PC-9 (cell line): ENCODE measurements at regions not wholly inside any gene's neighbourhood (a gene's known extent, or its start where the extent isn't known, plus 50 kb on each side); places are given as distances from the start of the nearest gene placed in this dataset.

Source experiments
- BruUV-seq: library from RNA; stranded (reverse); fragments of 400-500 nt; replicated peaks from 2 replicates; lab custom pipeline; 2021; lab: Mats Ljungman, UMichigan
- CTCF ChIA-PET: fragments of 300-600 bp; sonication (Branson Sonifier 250); formaldehyde crosslinking; loops from one replicate; lab custom pipeline; 2022; ENCODE audit warnings: antibody characterized with exemption; lab: Charles Lee
- POLR2A ChIA-PET: fragments of 300-600 bp; sonication (Branson Sonifier 250); formaldehyde crosslinking; loops from one replicate; lab custom pipeline; 2022; ENCODE audit warnings: antibody characterized with exemption; ENCODE audit not compliant: unreplicated experiment; lab: Charles Lee
- DNase-seq, 2 experiments: peaks; one replicate each; pipeline versions ENCODE4 v3.0.0 to v3.0.0-alpha.2; 2015 to 2022; ENCODE audit warnings: mixed read lengths in 1 of 2
- H2AFZ ChIP-seq: fragments of 200-600 bp; sonication (generic); 2 replicates; pipeline ENCODE4 v1.8.1; 2017; ENCODE audit warnings: antibody characterized with exemption
- H3F3A ChIP-seq: fragments of 200-600 bp; sonication (generic); 2 replicates; pipeline ENCODE4 v1.8.1; 2017; ENCODE audit warnings: antibody characterized with exemption, mild to moderate bottlenecking, low read depth; ENCODE audit not compliant: insufficient read depth
- H3K27ac ChIP-seq: fragments of 200-600 bp; sonication (generic); 2 replicates; pipeline ENCODE4 v1.6.1; 2016; ENCODE audit warnings: mixed run types
- H3K27me3 ChIP-seq: fragments of 200-600 bp; sonication (generic); 2 replicates; pipeline ENCODE4 v1.6.1; 2016; ENCODE audit warnings: low read depth, mixed run types; ENCODE audit not compliant: insufficient read depth
- H3K36me3 ChIP-seq: fragments of 200-600 bp; sonication (generic); 2 replicates; pipeline ENCODE4 v1.6.1; 2016; ENCODE audit warnings: low read depth, mixed run types
- H3K4me1 ChIP-seq: fragments of 200-600 bp; sonication (generic); replicated peaks from 2 replicates; pipeline ENCODE4 v1.6.1; 2016; ENCODE audit warnings: mixed run types; ENCODE audit not compliant: insufficient read depth
- H3K4me2 ChIP-seq: fragments of 200-600 bp; sonication (generic); 2 replicates; pipeline ENCODE4 v1.6.1; 2017; ENCODE audit warnings: mixed run types
- H3K4me3 ChIP-seq: fragments of 200-600 bp; sonication (generic); 2 replicates; pipeline ENCODE4 v1.6.1; 2016; ENCODE audit warnings: mixed run types
- H3K79me2 ChIP-seq: fragments of 200-600 bp; sonication (generic); 2 replicates; pipeline ENCODE4 v1.6.1; 2017; ENCODE audit warnings: low read depth, mixed run types
- H3K9me2 ChIP-seq: fragments of 200-600 bp; sonication (generic); 2 replicates; pipeline ENCODE4 v1.8.1; 2017; ENCODE audit warnings: mild to moderate bottlenecking; ENCODE audit not compliant: insufficient read depth
- H3K9me3 ChIP-seq: fragments of 200-600 bp; sonication (generic); 2 replicates; pipeline ENCODE4 v1.8.1; 2016; ENCODE audit warnings: low read depth; ENCODE audit not compliant: insufficient read depth
- H4K20me1 ChIP-seq: fragments of 200-600 bp; sonication (generic); 2 replicates; pipeline ENCODE4 v1.8.1; 2017; ENCODE audit not compliant: insufficient read depth
- CTCF ChIP-seq: fragments of 200-600 bp; sonication (generic); conservative IDR thresholded peaks from 2 replicates; pipeline ENCODE4 v1.6.1; 2017; ENCODE audit warnings: mixed run types, antibody characterized with exemption, mild to moderate bottlenecking, moderate library complexity
- EZH2 ChIP-seq: fragments of 200-600 bp; sonication (generic); IDR thresholded peaks from 2 replicates; pipeline ENCODE4 v1.8.0; 2017; ENCODE audit warnings: antibody characterized with exemption, low read depth
- intact Hi-C: fragments of 100-400 bp; cut with micrococcal nuclease; formaldehyde crosslinking; loops from one replicate; pipeline ENCODE4 v1.10.0; 2022; ENCODE audit not compliant: unreplicated experiment

DNA sequence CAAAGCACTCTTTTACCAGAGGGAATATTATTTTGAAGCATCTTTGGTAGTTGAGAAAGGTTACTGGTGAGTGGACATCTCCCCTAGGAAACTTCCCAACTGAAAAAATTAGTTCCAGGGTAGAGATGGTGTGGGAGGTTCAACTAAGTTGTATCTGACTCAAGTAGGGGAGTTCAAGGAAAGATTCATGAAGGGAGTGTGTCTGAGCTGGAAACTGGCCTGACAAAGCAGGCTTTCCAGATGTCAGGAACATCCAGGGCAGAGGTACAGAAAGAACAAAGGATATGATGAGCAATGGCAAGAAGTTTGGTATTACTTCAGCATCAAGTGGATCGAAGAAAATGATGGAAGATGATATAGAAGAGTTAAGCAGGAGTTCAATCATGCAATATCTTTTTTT lies 458.0 kb upstream of the RIOK2 start:
- no peaks in the 10 kb centered on the region for H3K9me3 ChIP-seq
- H3K4me3 ChIP-seq, result no peak overlapping the region
- DNase-seq, result no peak
- no peak overlapping the region for H3K27ac ChIP-seq
- BruUV-seq, result no TSS peak
- H3K79me2 ChIP-seq, result no peaks in the 10 kb centered on the region
- no peak overlapping the region for H3K4me2 ChIP-seq
- no peaks in the 10 kb centered on the region for H3K27me3 ChIP-seq
- ChIA-PET CTCF (no interaction called here), POLR2A (no interaction called here)
- no peaks in the 10 kb centered on the region for H3K36me3 ChIP-seq
- no peaks in the 10 kb centered on the region for H3K4me1 ChIP-seq
- TF ChIP-seq EZH2, result no peak
- TF ChIP-seq CTCF, result no peak
- no peaks in the 10 kb centered on the region for H4K20me1 ChIP-seq
- no peak overlapping the region for H2AFZ ChIP-seq
- no peaks in the 10 kb centered on the region for H3F3A ChIP-seq
- intact Hi-C loops, result no loop called here
- H3K9me2 ChIP-seq, result no peaks in the 10 kb centered on the region

DNA sequence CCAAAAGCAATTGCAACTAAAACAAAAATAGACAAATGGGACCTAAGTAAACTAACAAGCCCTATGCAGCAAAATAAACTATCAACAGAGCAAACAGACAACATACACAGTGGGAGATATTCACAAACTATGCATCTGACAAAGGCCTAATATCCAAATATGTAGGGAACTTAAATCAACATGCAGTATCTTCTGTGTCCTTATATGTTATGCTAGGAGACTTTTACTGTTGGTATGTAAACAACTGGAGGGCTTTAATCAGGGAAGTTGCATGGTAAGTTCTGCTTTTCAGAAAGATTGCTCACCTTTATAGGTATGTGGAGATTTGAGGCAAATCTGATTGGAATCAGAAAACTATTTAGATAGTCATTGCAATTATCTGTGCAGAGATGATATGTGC lies 461.2 kb upstream of the RIOK2 start:
- Histone ChIP-seq H3K79me2 (no peaks in the 10 kb centered on the region), H3K27ac (no peak overlapping the region), H4K20me1 (no peaks in the 10 kb centered on the region), H3K4me3 (no peak overlapping the region), H3K4me2 (no peak overlapping the region), H3F3A (no peaks in the 10 kb centered on the region), H2AFZ (no peak overlapping the region), H3K4me1 (no peaks in the 10 kb centered on the region), H3K36me3 (no peaks in the 10 kb centered on the region), H3K9me3 (no peaks in the 10 kb centered on the region), H3K27me3 (no peaks in the 10 kb centered on the region), H3K9me2 (no peaks in the 10 kb centered on the region)
- no TSS peak for BruUV-seq
- ChIA-PET POLR2A (no interaction called here), CTCF (no interaction called here)
- TF ChIP-seq CTCF, result no peak
- TF ChIP-seq EZH2, result no peak
- intact Hi-C loops, result no loop called here
- no peak for DNase-seq

- Histone ChIP-seq H4K20me1 (no peaks in the 10 kb centered on the region), H3K27me3 (no peaks in the 10 kb centered on the region), H3K36me3 (no peaks in the 10 kb centered on the region), H3K9me2 (no peaks in the 10 kb centered on the region), H3K79me2 (no peaks in the 10 kb centered on the region), H3K9me3 (no peaks in the 10 kb centered on the region), H3K4me3 (no peak overlapping the region), H3K27ac (no peak overlapping the region), H3K4me2 (no peak overlapping the region), H3F3A (no peaks in the 10 kb centered on the region), H2AFZ (no peak overlapping the region), H3K4me1 (no peaks in the 10 kb centered on the region)
- no peak for TF ChIP-seq EZH2
- no peak for TF ChIP-seq CTCF
- DNase-seq, result no peak
- ChIA-PET POLR2A (no interaction called here), CTCF (no interaction called here)
- no TSS peak for BruUV-seq
- intact Hi-C loops, result no loop called here
These were observed 461.8 kb upstream of the RIOK2 start for GRCh38 chr5:97644896-97645295.
